ENCODE measurements at regions not wholly inside any gene's neighbourhood (a gene's known extent, or its start where the extent isn't known, plus 50 kb on each side); places are given as distances from the start of the nearest gene placed in this dataset.

DNA sequence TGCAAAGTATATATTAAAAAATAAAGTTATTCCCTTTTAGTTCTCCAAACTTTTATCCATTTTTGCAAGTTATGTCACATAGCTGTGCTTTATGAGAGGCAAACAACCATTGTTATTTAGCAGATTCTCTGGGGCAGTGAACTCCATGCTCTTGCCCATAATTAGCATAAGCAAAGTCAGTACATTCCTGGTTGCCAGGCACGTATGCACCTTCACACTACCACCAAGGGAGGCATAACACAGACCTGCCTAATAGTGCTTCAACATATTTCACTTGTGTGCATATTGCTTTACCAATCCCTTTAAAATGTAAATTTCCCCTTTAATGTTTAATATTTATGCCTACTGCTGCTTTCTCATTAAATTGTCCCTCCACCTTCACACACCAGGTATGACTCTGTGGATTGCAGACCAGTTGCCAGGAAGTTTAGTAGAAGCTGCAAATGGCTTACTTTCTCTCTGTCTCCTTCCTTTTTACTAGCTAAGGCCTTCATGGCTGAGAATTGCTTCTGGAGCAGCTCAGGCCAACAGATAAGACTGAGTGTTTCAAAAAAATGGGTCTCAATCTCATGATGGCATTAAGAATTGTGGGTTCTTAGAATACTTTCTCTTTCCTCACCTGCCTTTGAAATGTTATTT lies 388.2 kb downstream of the PRR16 start:
- Histone ChIP-seq H3K4me3 (ENCODE audit: low read depth, low read length) (no peak overlapping the region), H3K27me3 (ENCODE audit: control insufficient read depth, insufficient read depth, low read length) (no peaks in the 10 kb centered on the region), H3K36me3 (ENCODE audit: control insufficient read depth, insufficient read depth, low read length) (no peaks in the 10 kb centered on the region)
- no peak for DNase-seq (ENCODE audit: low read depth)
- CTCF ChIA-PET = no interaction called here
- TF ChIP-seq, protein P1, sequence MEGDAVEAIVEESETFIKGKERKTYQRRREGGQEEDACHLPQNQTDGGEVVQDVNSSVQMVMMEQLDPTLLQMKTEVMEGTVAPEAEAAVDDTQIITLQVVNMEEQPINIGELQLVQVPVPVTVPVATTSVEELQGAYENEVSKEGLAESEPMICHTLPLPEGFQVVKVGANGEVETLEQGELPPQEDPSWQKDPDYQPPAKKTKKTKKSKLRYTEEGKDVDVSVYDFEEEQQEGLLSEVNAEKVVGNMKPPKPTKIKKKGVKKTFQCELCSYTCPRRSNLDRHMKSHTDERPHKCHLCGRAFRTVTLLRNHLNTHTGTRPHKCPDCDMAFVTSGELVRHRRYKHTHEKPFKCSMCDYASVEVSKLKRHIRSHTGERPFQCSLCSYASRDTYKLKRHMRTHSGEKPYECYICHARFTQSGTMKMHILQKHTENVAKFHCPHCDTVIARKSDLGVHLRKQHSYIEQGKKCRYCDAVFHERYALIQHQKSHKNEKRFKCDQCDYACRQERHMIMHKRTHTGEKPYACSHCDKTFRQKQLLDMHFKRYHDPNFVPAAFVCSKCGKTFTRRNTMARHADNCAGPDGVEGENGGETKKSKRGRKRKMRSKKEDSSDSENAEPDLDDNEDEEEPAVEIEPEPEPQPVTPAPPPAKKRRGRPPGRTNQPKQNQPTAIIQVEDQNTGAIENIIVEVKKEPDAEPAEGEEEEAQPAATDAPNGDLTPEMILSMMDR (IDR thresholded peaks at IDR 0.05; ENCODE audit: insufficient read depth, low read depth, low read length) = no peak
- POLR2A ChIA-PET = no interaction called here

DNA sequence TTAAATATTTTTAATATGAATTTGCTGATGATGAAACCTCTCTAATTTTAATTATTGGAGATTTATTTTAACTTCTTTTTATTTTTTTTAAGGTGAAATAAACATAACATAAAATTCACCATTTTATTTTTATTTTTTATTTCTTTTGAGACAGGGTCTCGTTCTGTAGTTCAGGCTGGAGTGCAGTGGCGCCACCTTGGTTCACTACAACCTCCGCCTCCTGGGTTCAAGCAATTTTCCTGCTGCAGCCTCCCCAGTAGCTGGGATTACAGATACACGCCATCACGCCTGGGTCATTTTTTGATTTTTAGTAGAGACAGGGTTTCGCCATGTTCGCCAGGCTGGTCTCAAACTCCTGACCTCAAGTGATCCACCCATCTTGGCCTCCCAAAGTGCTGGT lies 402.9 kb downstream of the PRR16 start:
- H3K4me3 ChIP-seq (ENCODE audit: low read depth, low read length) = no peak overlapping the region
- TF ChIP-seq, protein P1 (IDR thresholded peaks at IDR 0.05; ENCODE audit: insufficient read depth, low read depth, low read length) = no peak
- no peaks in the 10 kb centered on the region for H3K36me3 ChIP-seq (ENCODE audit: control insufficient read depth, insufficient read depth, low read length)
- no peaks in the 10 kb centered on the region for H3K27me3 ChIP-seq (ENCODE audit: control insufficient read depth, insufficient read depth, low read length)
- CTCF ChIA-PET = no interaction called here
- POLR2A ChIA-PET = no interaction called here
- DNase-seq (ENCODE audit: low read depth) = no peak

DNA sequence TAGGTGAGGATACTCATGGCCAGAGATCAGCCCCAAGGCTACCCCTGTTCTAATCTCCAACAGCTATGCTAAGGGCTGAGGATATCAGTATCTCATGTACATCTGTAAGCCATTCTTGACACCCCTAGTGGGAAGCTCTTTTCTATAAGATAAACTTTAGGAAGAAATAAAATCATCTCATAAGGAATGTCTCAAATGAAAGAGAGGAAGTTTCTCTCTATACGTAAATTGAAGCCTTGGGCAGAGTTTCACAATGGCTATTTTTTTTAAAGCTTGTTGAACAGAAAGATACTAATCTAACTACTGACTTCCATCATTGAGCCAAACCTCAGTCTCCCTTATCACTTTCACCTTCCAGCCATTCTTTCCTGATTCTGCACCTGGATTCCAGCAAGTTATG lies 405.7 kb downstream of the PRR16 start:
- no peaks in the 10 kb centered on the region for H3K27me3 ChIP-seq (ENCODE audit: control insufficient read depth, insufficient read depth, low read length)
- ChIA-PET POLR2A (interaction anchor here (0.6 kb wide), 1 partner anchor 9 kb away, joined by 3 read pairs; no protein-coding TSS in a partner anchor), CTCF (no interaction called here)
- TF ChIP-seq, protein P1 (IDR thresholded peaks at IDR 0.05; ENCODE audit: insufficient read depth, low read depth, low read length) = no peak
- H3K4me3 ChIP-seq (ENCODE audit: low read depth, low read length) = no peak overlapping the region
- H3K36me3 ChIP-seq (ENCODE audit: control insufficient read depth, insufficient read depth, low read length) = no peaks in the 10 kb centered on the region
- no peak for DNase-seq (ENCODE audit: low read depth)

DNA sequence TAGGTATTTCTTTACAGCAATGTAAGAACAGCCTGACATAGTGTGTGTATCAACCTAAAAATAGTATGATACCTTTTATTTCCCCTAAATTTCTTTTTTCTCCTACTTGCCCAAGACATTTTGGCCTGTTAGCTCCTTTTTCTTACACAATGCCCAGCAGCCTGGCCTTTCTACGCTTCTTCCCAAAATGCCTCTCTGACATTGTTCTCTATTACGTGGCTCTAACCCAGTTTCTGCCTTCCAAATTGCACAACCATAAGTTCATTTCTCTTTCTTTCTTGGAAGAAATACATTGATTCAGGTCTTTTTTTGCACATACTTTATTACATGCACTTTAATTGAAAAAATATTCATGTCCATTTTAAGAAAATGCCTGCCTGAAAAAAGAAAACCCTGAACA lies 408.2 kb downstream of the PRR16 start:
- Histone ChIP-seq H3K4me3 (ENCODE audit: low read depth, low read length) (no peak overlapping the region), H3K27me3 (ENCODE audit: control insufficient read depth, insufficient read depth, low read length) (no peaks in the 10 kb centered on the region), H3K36me3 (ENCODE audit: control insufficient read depth, insufficient read depth, low read length) (no peaks in the 10 kb centered on the region)
- CTCF ChIA-PET = no interaction called here
- DNase-seq (ENCODE audit: low read depth) = no peak
- TF ChIP-seq, protein P1 (IDR thresholded peaks at IDR 0.05; ENCODE audit: insufficient read depth, low read depth, low read length) = no peak
- POLR2A ChIA-PET = no interaction called here

DNA sequence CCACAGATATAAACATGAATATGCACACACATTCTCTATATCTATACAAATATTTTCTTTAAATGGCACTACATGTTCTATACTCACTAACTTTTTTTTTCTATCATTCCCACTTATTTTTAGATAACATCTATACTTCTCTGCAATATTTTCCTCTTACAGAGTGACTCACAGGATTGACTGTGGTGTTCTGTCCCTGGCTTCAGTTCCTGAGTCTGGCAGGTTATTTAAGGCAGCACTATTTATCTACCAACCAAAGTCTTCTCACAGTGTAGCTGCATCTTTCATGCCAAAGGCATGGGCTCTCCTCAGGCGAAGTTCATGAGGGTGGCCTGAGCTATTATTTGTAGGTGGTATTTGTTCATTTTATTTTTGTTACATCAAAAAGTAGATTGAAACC lies 409.0 kb downstream of the PRR16 start:
- Histone ChIP-seq H3K4me3 (ENCODE audit: low read depth, low read length) (no peak overlapping the region), H3K36me3 (ENCODE audit: control insufficient read depth, insufficient read depth, low read length) (no peaks in the 10 kb centered on the region), H3K27me3 (ENCODE audit: control insufficient read depth, insufficient read depth, low read length) (no peaks in the 10 kb centered on the region)
- CTCF ChIA-PET = no interaction called here
- no peak for DNase-seq (ENCODE audit: low read depth)
- POLR2A ChIA-PET = no interaction called here
- TF ChIP-seq, protein P1 (IDR thresholded peaks at IDR 0.05; ENCODE audit: insufficient read depth, low read depth, low read length) = no peak
